Fibroblast of lung (primary cell): ENCODE measurements at regions not wholly inside any gene's neighbourhood (a gene's known extent, or its start where the extent isn't known, plus 50 kb on each side); places are given as distances from the start of the nearest gene placed in this dataset.

Experiments used
- EZH2 ChIP-seq: IDR thresholded peaks from 2 replicates; pipeline ENCODE4 v1.5.1; 2012; ENCODE audit warnings: low read length, control low read depth, mild to moderate bottlenecking; ENCODE audit errors: missing control alignments
- TF ChIP-seq, protein P1 (sequence below), 2 donors: IDR thresholded peaks in 1 of 2; conservative IDR thresholded peaks in 1 of 2; 1 replicate in 1 of 2; 2 replicates in 1 of 2; pipeline ENCODE4 v1.5.1; 2011 to 2012; ENCODE audit warnings: low read length in 2 of 2, control low read depth in 1 of 2, inconsistent platforms in 1 of 2, low read depth in 1 of 2, mild to moderate bottlenecking in 1 of 2

DNA sequence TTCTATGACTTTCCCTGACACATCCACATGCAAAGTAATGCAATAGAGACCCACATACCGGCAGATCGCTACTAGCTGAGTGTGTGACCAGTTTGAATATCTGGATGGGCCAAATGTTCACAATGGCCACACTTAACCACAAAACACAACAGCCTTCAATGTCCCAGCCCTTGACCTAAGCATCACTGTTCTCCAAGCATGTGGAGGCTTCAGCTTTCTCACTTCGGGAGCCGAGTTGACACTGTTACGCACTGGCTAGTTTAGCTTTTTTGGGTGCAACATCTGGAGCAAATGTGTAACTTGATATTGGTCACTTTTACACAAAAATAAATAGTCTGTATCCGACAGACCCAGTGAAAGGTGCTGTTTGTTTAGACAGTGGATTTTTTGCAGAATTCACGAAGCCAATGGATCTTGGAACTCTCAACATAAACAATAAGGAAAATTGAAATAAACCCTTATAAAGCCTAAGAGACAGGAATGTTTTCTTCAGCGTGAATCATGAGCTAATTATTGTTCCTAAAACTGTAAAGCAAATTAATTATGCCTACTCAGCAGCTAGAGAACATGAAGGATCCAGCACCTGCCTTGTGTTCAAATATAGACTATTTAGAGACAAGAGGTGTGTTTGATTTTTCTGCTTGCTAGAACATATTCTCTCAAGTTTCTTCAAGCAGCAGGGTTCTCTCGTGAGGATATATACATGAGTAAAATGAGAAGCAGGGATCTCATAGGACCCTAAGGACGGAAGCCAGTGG lies 117.6 kb upstream of the JCAD start:
- TF ChIP-seq, protein P1, sequence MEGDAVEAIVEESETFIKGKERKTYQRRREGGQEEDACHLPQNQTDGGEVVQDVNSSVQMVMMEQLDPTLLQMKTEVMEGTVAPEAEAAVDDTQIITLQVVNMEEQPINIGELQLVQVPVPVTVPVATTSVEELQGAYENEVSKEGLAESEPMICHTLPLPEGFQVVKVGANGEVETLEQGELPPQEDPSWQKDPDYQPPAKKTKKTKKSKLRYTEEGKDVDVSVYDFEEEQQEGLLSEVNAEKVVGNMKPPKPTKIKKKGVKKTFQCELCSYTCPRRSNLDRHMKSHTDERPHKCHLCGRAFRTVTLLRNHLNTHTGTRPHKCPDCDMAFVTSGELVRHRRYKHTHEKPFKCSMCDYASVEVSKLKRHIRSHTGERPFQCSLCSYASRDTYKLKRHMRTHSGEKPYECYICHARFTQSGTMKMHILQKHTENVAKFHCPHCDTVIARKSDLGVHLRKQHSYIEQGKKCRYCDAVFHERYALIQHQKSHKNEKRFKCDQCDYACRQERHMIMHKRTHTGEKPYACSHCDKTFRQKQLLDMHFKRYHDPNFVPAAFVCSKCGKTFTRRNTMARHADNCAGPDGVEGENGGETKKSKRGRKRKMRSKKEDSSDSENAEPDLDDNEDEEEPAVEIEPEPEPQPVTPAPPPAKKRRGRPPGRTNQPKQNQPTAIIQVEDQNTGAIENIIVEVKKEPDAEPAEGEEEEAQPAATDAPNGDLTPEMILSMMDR (conservative IDR thresholded peaks at IDR 0.05 in 1 of 2, IDR thresholded peaks at IDR 0.05 in 1 of 2; ENCODE audit: low read depth in 1 of 2, low read length in 2 of 2), result no peak
- TF ChIP-seq EZH2, result no peak
